B cell (primary cell): ENCODE measurements at regions not wholly inside any gene's neighbourhood (a gene's known extent, or its start where the extent isn't known, plus 50 kb on each side); places are given as distances from the start of the nearest gene placed in this dataset.

Experiments
- ATAC-seq: fragments of 200-7000 bp; cut with Tn5 transposase; one replicate; pipeline ENCODE4 v1.10.0; 2021; ENCODE audit warnings: low read depth, mild to moderate bottlenecking, moderate number of reproducible peaks, moderate library complexity
- CTCF ChIA-PET: fragments of 350-600 bp; sonication (Branson Sonifier 250); formaldehyde crosslinking; loops from one replicate; lab custom pipeline; 2021; ENCODE audit warnings: antibody characterized with exemption, inconsistent platforms; lab: Charles Lee
- POLR2A ChIA-PET: fragments of 350-600 bp; sonication (Branson Sonifier 250); formaldehyde crosslinking; loops from one replicate; lab custom pipeline; 2021; ENCODE audit warnings: antibody characterized with exemption; lab: Charles Lee
- DNase-seq: peaks from one replicate; pipeline ENCODE4 v3.0.0; 2013
- H2AFZ ChIP-seq: 2 replicates; pipeline ENCODE4 v1.6.1; 2012; ENCODE audit warnings: mild to moderate bottlenecking, low read depth, low read length; ENCODE audit not compliant: insufficient read depth, poor library complexity, severe bottlenecking
- H3K27ac ChIP-seq, 2 donors: 1 replicate in 1 of 2; 2 replicates in 1 of 2; pipeline ENCODE4 v1.5.1; 2012 to 2013; ENCODE audit warnings: low read length in 2 of 2, mild to moderate bottlenecking in 2 of 2, moderate library complexity in 1 of 2
- H3K27me3 ChIP-seq, 4 experiments: fragments of 200-600 bp in 1 of 4; sonication (generic) in 1 of 4; replicated peaks in 1 of 4; 1 replicate in 2 of 4; 2 replicates in 2 of 4; pipeline versions ENCODE4 v1.6.1 to v1.7.0; 2013 to 2016; ENCODE audit warnings: low read length in 3 of 4, mild to moderate bottlenecking in 2 of 4, mixed read lengths in 1 of 4, moderate library complexity in 1 of 4; ENCODE audit not compliant: insufficient read depth in 4 of 4, control insufficient read depth in 3 of 4; ENCODE audit errors: control extremely low read depth in 1 of 4
- H3K36me3 ChIP-seq, 2 experiments: replicated peaks in 1 of 2; 1 replicate in 1 of 2; 2 replicates in 1 of 2; pipeline versions ENCODE4 v1.6.1 to v1.7.1; 2013; ENCODE audit warnings: low read length in 1 of 2; ENCODE audit not compliant: insufficient read depth in 2 of 2, control insufficient read depth in 1 of 2; ENCODE audit errors: control extremely low read depth in 1 of 2, extremely low read depth in 1 of 2
- H3K4me1 ChIP-seq, 2 donors: fragments of 200-600 bp in 1 of 2; sonication (generic) in 1 of 2; 1 replicate in 1 of 2; 2 replicates in 1 of 2; pipeline versions ENCODE4 v1.5.1 to v1.6.1; 2013 to 2017; ENCODE audit warnings: low read length in 2 of 2; ENCODE audit not compliant: control insufficient read depth in 2 of 2, insufficient read depth in 2 of 2
- H3K4me2 ChIP-seq: replicated peaks from 2 replicates; pipeline ENCODE3; 2012; ENCODE audit warnings: mild to moderate bottlenecking, low read depth, low read length; ENCODE audit not compliant: poor library complexity, severe bottlenecking
- H3K4me3 ChIP-seq, 5 experiments: fragments of 200-600 bp in 1 of 5; sonication (generic) in 1 of 5; 1 replicate in 3 of 5; 2 replicates in 2 of 5; pipeline versions ENCODE4 v1.5.1 to v1.7.0; 2011 to 2016; ENCODE audit warnings: low read length in 4 of 5, mild to moderate bottlenecking in 4 of 5, low read depth in 2 of 5, control low read depth in 1 of 5, moderate library complexity in 1 of 5; ENCODE audit not compliant: insufficient read depth in 1 of 5; ENCODE audit errors: control extremely low read depth in 1 of 5, extremely low read depth in 1 of 5
- H3K79me2 ChIP-seq: fragments of 200-600 bp; sonication (generic); one replicate; pipeline ENCODE4 v1.6.0; 2016; ENCODE audit warnings: low read length; ENCODE audit not compliant: control insufficient read depth, insufficient read depth
- H3K9ac ChIP-seq: fragments of 200-600 bp; sonication (generic); 2 replicates; pipeline ENCODE4 v1.6.1; 2017; ENCODE audit warnings: mild to moderate bottlenecking, low read length, moderate library complexity
- H3K9me3 ChIP-seq, 3 donors: one replicate each; pipeline versions ENCODE4 v1.6.1 to v1.7.1; 2013; ENCODE audit warnings: low read length in 2 of 3; ENCODE audit not compliant: control insufficient read depth in 2 of 3, insufficient read depth in 1 of 3; ENCODE audit errors: control extremely low read depth in 1 of 3
- H4K20me1 ChIP-seq: 2 replicates; pipeline ENCODE4 v1.6.0; 2012; ENCODE audit warnings: mild to moderate bottlenecking, low read length; ENCODE audit not compliant: insufficient read depth, control insufficient read depth, poor library complexity, severe bottlenecking
- H3K27ac Mint-ChIP-seq: one replicate; pipeline ENCODE4 v1.8.0; 2021; ENCODE audit warnings: mixed read lengths
- H3K27me3 Mint-ChIP-seq: one replicate; pipeline ENCODE4 v1.8.0; 2021; ENCODE audit warnings: mixed read lengths
- H3K4me1 Mint-ChIP-seq: one replicate; pipeline ENCODE4 v1.8.0; 2021; ENCODE audit warnings: mixed read lengths
- H3K4me3 Mint-ChIP-seq: one replicate; pipeline ENCODE4 v1.8.0; 2021; ENCODE audit warnings: mixed read lengths
- H3K9me3 Mint-ChIP-seq: one replicate; pipeline ENCODE4 v1.8.0; 2022; ENCODE audit warnings: mixed read lengths; ENCODE audit not compliant: insufficient read depth
- CTCF ChIP-seq: fragments of 200-600 bp; IDR thresholded peaks from one replicate; pipeline ENCODE4 v1.8.0; 2022; ENCODE audit warnings: antibody characterized with exemption, mild to moderate bottlenecking
- EZH2 ChIP-seq: IDR thresholded peaks from 2 replicates; pipeline ENCODE4 v1.6.1; 2012; ENCODE audit warnings: borderline replicate concordance, low read depth, mild to moderate bottlenecking, moderate library complexity, low read length; ENCODE audit not compliant: insufficient read depth, poor library complexity, severe bottlenecking
- WGBS: methylation state at CpG from one replicate; pipeline ENCODE4 v1.1.5; 2013; ENCODE audit warnings: missing lambda C conversion rate; ENCODE audit not compliant: insufficient coverage; 5-methylcytosine and 5-hydroxymethylcytosine counted together
- intact Hi-C: fragments of 100-400 bp; cut with micrococcal nuclease; formaldehyde crosslinking; loops from one replicate; pipeline ENCODE4 v1.10.0; 2022

GRCh38 chr18:76307293-76307690, 187.8 kb downstream of the ZNF516 start:
- H3K79me2 ChIP-seq = no peaks in the 10 kb centered on the region
- CTCF ChIA-PET = no interaction called here
- H3K27ac ChIP-seq = no peak overlapping the region

GRCh38 chr18:76306685-76307292, 188.3 kb downstream of the ZNF516 start:
- Mint-ChIP-seq H3K27ac (no peak overlapping the region), H3K4me3 (no peak overlapping the region), H3K4me1 (no peaks in the 10 kb centered on the region), H3K9me3 (no peaks in the 10 kb centered on the region), H3K27me3 (no peaks in the 10 kb centered on the region)
- POLR2A ChIA-PET = no interaction called here
- Histone ChIP-seq H4K20me1 (no peaks in the 10 kb centered on the region), H3K9me3 (no peaks in the 10 kb centered on the region), H3K4me1 (no peaks in the 10 kb centered on the region), H3K36me3 (no peaks in the 10 kb centered on the region), H3K79me2 (no peaks in the 10 kb centered on the region), H3K4me3 (no peak overlapping the region), H3K9ac (no peak overlapping the region), H3K4me2 (no peak overlapping the region), H3K27ac (no peak overlapping the region), H2AFZ (no peak overlapping the region), H3K27me3 (no peaks in the 10 kb centered on the region)
- TF ChIP-seq EZH2 (no peak), CTCF (no peak)
- ATAC-seq (no peak), DNase-seq (no peak)
- CTCF ChIA-PET = no interaction called here
- WGBS = 81% methylated on average over 8 of the region's 9 CpGs
- intact Hi-C loops = no loop called here

More at GRCh38 chr18:76307293-76307690, 187.8 kb downstream of the ZNF516 start:
- Mint-ChIP-seq H3K4me1 (no peaks in the 10 kb centered on the region), H3K27ac (no peak overlapping the region), H3K9me3 (no peaks in the 10 kb centered on the region), H3K27me3 (no peaks in the 10 kb centered on the region), H3K4me3 (no peak overlapping the region)
- no peak overlapping the region for H3K9ac ChIP-seq
- H3K36me3 ChIP-seq = no peaks in the 10 kb centered on the region
- TF ChIP-seq EZH2 = no peak
- TF ChIP-seq CTCF = no peak
- no peak for ATAC-seq
- no peak for DNase-seq
- H4K20me1 ChIP-seq = no peaks in the 10 kb centered on the region
- no peaks in the 10 kb centered on the region for H3K27me3 ChIP-seq
- 64% methylated on average over 1 of the region's 2 CpGs for WGBS
- POLR2A ChIA-PET = no interaction called here
- H3K4me1 ChIP-seq = no peaks in the 10 kb centered on the region
- no peak overlapping the region for H3K4me2 ChIP-seq
- no peaks in the 10 kb centered on the region for H3K9me3 ChIP-seq
- intact Hi-C loops = no loop called here
- H3K4me3 ChIP-seq = no peak overlapping the region
- no peak overlapping the region for H2AFZ ChIP-seq
